ENCODE measurements at regions not wholly inside any gene's neighbourhood (a gene's known extent, or its start where the extent isn't known, plus 50 kb on each side); places are given as distances from the start of the nearest gene placed in this dataset.

DNA sequence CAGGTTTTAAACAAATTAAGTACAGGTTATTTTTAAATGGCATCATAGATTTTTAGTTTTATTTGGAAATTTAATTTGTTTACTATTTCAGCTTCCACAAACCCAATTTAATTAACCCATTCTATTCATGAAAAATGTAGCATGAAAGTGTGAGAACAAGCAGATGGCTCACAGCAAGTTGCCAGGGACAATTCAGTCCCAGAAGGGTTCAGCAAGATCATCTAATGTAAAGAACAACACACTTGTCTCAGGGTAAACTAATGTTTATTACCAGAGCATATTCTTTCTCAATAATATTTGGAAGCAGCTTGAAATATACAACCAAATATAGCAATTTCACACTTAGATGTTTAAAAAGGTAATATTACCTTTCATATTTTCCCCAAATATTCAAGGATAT lies 166.9 kb upstream of the SLC13A1 start (continued):
- TF ChIP-seq, protein P1, sequence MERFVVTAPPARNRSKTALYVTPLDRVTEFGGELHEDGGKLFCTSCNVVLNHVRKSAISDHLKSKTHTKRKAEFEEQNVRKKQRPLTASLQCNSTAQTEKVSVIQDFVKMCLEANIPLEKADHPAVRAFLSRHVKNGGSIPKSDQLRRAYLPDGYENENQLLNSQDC (CRISPR knock-in tag; IDR thresholded peaks at IDR 0.05): no peak
- TF ChIP-seq NFIX (CRISPR knock-in tag; IDR thresholded peaks at IDR 0.05; ENCODE audit: low read depth) (no peak), PPARD (CRISPR knock-in tag; IDR thresholded peaks at IDR 0.05) (no peak), PHF21A (IDR thresholded peaks at IDR 0.05; ENCODE audit: borderline replicate concordance, low read depth) (no peak), HDAC2 (IDR thresholded peaks at IDR 0.05) (no peak)
- TF ChIP-seq, protein P2, sequence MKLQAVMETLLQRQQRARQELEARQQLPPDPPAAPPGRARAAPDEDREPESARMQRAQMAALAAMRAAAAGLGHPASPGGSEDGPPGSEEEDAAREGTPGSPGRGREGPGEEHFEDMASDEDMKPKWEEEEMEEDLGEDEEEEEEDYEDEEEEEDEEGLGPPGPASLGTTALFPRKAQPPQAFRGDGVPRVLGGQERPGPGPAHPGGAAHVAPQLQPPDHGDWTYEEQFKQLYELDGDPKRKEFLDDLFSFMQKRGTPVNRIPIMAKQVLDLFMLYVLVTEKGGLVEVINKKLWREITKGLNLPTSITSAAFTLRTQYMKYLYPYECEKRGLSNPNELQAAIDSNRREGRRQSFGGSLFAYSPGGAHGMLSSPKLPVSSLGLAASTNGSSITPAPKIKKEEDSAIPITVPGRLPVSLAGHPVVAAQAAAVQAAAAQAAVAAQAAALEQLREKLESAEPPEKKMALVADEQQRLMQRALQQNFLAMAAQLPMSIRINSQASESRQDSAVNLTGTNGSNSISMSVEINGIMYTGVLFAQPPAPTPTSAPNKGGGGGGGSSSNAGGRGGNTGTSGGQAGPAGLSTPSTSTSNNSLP (IDR thresholded peaks at IDR 0.05; ENCODE audit: borderline replicate concordance, low read depth, low read length): no peak

DNA sequence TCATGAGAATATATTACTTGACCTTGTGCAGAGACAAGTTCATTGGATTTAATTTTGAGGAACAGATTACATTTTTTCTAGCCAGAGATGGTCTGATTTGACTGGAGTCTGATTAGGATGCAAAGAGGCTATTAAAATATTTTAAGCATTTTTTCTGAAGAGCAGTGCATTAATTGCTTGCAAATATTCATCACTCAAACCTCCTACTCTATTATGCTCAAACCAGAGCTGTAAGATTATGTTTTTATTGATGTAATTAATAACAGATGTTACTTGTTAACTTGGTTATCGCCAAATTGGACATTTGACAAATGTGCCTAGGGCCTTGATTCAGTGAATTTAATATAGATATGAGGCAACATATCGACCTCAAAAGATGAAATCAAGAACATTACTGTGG lies 160.9 kb upstream of the SLC13A1 start:
- intact Hi-C loops (cut with micrococcal nuclease) (no loop called here), in situ Hi-C loops (cut with MboI) (no loop called here)
- Histone ChIP-seq H3K79me2 (ENCODE audit: control insufficient read depth, insufficient read depth, low read length) (no peaks in the 10 kb centered on the region), H2AFZ (ENCODE audit: low read depth, low read length) (no peak overlapping the region), H3K27me3 (ENCODE audit: control insufficient read depth in 2 of 2, insufficient read depth in 2 of 2, low read length in 2 of 2) (no peaks in the 10 kb centered on the region), H3K9ac (ENCODE audit: insufficient read depth in 1 of 2, low read depth in 2 of 2, low read length in 2 of 2) (no peak overlapping the region), H3K4me1 (replicated peaks in 1 of 2; ENCODE audit: control insufficient read depth in 2 of 2, insufficient read depth in 2 of 2, low read length in 2 of 2) (no peaks in the 10 kb centered on the region), H4K20me1 (replicated peaks; ENCODE audit: control insufficient read depth, insufficient read depth, low read length) (no peaks in the 10 kb centered on the region), H3K9me1 (ENCODE audit: control insufficient read depth, insufficient read depth, low read length) (no peaks in the 10 kb centered on the region), H3K4me3 (no peak overlapping the region), H3K9me3 (replicated peaks; ENCODE audit: control insufficient read depth, insufficient read depth, low read depth, low read length) (no peaks in the 10 kb centered on the region), H3K36me3 (ENCODE audit: control insufficient read depth, insufficient read depth, low read length) (no peaks in the 10 kb centered on the region), H3K4me2 (ENCODE audit: insufficient read depth, low read length) (no peak overlapping the region), H3K27ac (ENCODE audit: extremely low read depth, low read depth, low read length) (no peak overlapping the region)
- POLR2A ChIA-PET: no interaction called here
- CTCF ChIA-PET (ENCODE audit: low intra/inter-chr PET ratio): no interaction called here
- no peak for DNase-seq (ENCODE audit: extremely low read depth in 1 of 4, low spot score in 3 of 4)
- WGBS (ENCODE audit: insufficient coverage, low coverage, missing lambda C conversion rate): 2% methylated on average over 2 of the region's 2 CpGs
- ATAC-seq: no peak
- no TSS peak for BruUV-seq (replicated peaks)
- FAIRE-seq: no peak
- TF ChIP-seq, protein P3, sequence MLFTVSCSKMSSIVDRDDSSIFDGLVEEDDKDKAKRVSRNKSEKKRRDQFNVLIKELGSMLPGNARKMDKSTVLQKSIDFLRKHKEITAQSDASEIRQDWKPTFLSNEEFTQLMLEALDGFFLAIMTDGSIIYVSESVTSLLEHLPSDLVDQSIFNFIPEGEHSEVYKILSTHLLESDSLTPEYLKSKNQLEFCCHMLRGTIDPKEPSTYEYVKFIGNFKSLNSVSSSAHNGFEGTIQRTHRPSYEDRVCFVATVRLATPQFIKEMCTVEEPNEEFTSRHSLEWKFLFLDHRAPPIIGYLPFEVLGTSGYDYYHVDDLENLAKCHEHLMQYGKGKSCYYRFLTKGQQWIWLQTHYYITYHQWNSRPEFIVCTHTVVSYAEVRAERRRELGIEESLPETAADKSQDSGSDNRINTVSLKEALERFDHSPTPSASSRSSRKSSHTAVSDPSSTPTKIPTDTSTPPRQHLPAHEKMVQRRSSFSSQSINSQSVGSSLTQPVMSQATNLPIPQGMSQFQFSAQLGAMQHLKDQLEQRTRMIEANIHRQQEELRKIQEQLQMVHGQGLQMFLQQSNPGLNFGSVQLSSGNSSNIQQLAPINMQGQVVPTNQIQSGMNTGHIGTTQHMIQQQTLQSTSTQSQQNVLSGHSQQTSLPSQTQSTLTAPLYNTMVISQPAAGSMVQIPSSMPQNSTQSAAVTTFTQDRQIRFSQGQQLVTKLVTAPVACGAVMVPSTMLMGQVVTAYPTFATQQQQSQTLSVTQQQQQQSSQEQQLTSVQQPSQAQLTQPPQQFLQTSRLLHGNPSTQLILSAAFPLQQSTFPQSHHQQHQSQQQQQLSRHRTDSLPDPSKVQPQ (CRISPR knock-in tag; IDR thresholded peaks at IDR 0.05; ENCODE audit: borderline replicate concordance): no peak
- TF ChIP-seq ZNF57 (CRISPR knock-in tag; IDR thresholded peaks at IDR 0.05) (no peak), DACH1 (IDR thresholded peaks at IDR 0.05; ENCODE audit: partially characterized antibody) (no peak), SMARCA4 (IDR thresholded peaks at IDR 0.05) (no peak)
- TF ChIP-seq, protein P4, sequence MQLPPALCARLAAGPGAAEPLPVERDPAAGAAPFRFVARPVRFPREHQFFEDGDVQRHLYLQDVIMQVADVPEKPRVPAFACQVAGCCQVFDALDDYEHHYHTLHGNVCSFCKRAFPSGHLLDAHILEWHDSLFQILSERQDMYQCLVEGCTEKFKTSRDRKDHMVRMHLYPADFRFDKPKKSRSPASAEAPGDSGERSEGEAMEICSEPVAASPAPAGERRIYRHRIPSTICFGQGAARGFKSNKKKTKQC (CRISPR knock-in tag; IDR thresholded peaks at IDR 0.05): no peak
